ENCODE measurements at regions not wholly inside any gene's neighbourhood (a gene's known extent, or its start where the extent isn't known, plus 50 kb on each side); places are given as distances from the start of the nearest gene placed in this dataset.

- TF ChIP-seq CTCF (IDR thresholded peaks at IDR 0.05) (no peak), POLR2A (IDR thresholded peaks at IDR 0.05) (no peak)
Measured at GRCh38 chr6:141151710-141152417, 980.9 kb upstream of the GJE1 start.
